Common myeloid progenitor, CD34-positive (primary cell): ENCODE measurements at regions not wholly inside any gene's neighbourhood (a gene's known extent, or its start where the extent isn't known, plus 50 kb on each side); places are given as distances from the start of the nearest gene placed in this dataset.

Source experiments
- CTCF ChIA-PET: fragments of 350-600 bp; sonication (Branson Sonifier 250); formaldehyde crosslinking; loops from one replicate; lab custom pipeline; 2021; ENCODE audit warnings: antibody characterized with exemption; lab: Charles Lee
- POLR2A ChIA-PET: fragments of 350-600 bp; sonication (Branson Sonifier 250); formaldehyde crosslinking; loops from one replicate; lab custom pipeline; 2021; ENCODE audit warnings: antibody characterized with exemption; lab: Charles Lee
- DNase-seq, 3 donors: peaks; one replicate each; pipeline versions ENCODE4 v3.0.0 to v3.0.0-alpha.2; 2013
- H3K27ac ChIP-seq, 2 experiments: 1 replicate in 1 of 2; 2 replicates in 1 of 2; pipeline ENCODE4 v1.7.0; 2013; ENCODE audit warnings: inconsistent platforms in 2 of 2, low read length in 2 of 2, mild to moderate bottlenecking in 2 of 2, low read depth in 1 of 2, moderate library complexity in 1 of 2; ENCODE audit not compliant: severe bottlenecking in 2 of 2, insufficient read depth in 1 of 2, poor library complexity in 1 of 2
- H3K27me3 ChIP-seq, 5 experiments: replicated peaks in 2 of 5; 1 replicate in 3 of 5; 2 replicates in 2 of 5; pipeline versions ENCODE4 v1.6.1 to v1.7.0; 2013; ENCODE audit warnings: low read length in 4 of 5, mild to moderate bottlenecking in 2 of 5, moderate library complexity in 2 of 5, inconsistent platforms in 1 of 5; ENCODE audit not compliant: insufficient read depth in 5 of 5, control insufficient read depth in 4 of 5
- H3K36me3 ChIP-seq, 4 experiments: 1 replicate in 2 of 4; 2 replicates in 2 of 4; pipeline versions ENCODE4 v1.6.1 to v1.7.0; 2013; ENCODE audit warnings: low read length in 3 of 4, control low read depth in 1 of 4, mild to moderate bottlenecking in 1 of 4; ENCODE audit not compliant: control insufficient read depth in 4 of 4, insufficient read depth in 4 of 4
- H3K4me1 ChIP-seq, 4 experiments: 1 replicate in 3 of 4; 2 replicates in 1 of 4; pipeline versions ENCODE4 v1.6.1 to v1.7.1; 2013; ENCODE audit warnings: low read length in 3 of 4, mild to moderate bottlenecking in 3 of 4, control low read depth in 1 of 4, inconsistent platforms in 1 of 4, moderate library complexity in 1 of 4; ENCODE audit not compliant: control insufficient read depth in 4 of 4, insufficient read depth in 4 of 4; ENCODE audit errors: control extremely low read depth in 1 of 4
- H3K4me3 ChIP-seq, 7 experiments: 1 replicate in 4 of 7; 2 replicates in 3 of 7; pipeline versions ENCODE4 v1.5.1 to v1.7.0; 2013; ENCODE audit warnings: mild to moderate bottlenecking in 7 of 7, low read length in 6 of 7, moderate library complexity in 6 of 7, inconsistent platforms in 2 of 7, low read depth in 2 of 7, control low read depth in 1 of 7; ENCODE audit not compliant: insufficient read depth in 4 of 7, control insufficient read depth in 1 of 7; ENCODE audit errors: extremely low read depth in 1 of 7
- H3K9me3 ChIP-seq, 5 experiments: 1 replicate in 4 of 5; 2 replicates in 1 of 5; pipeline versions ENCODE4 v1.6.1 to v1.7.1; 2013; ENCODE audit warnings: low read length in 4 of 5, mild to moderate bottlenecking in 2 of 5, inconsistent platforms in 1 of 5, low read depth in 1 of 5, moderate library complexity in 1 of 5; ENCODE audit not compliant: control insufficient read depth in 4 of 5, insufficient read depth in 2 of 5; ENCODE audit errors: control extremely low read depth in 1 of 5
- WGBS: methylation state at CpG from one replicate; pipeline ENCODE4 v1.1.5; 2013; ENCODE audit not compliant: insufficient coverage; 5-methylcytosine and 5-hydroxymethylcytosine counted together

- CTCF ChIA-PET: interaction anchor here (0.9 kb wide), 1 partner anchor 44 kb away, joined by 3 read pairs; no protein-coding TSS in a partner anchor
- peak; percentile 27 to 73 (median 71) for DNase-seq
- H3K4me1 ChIP-seq: peaks cover 0 to 38% (median 17%) of the 10 kb centered on the region in 4 experiments
- no peak overlapping the region for H3K4me3 ChIP-seq
- no peaks in the 10 kb centered on the region for H3K9me3 ChIP-seq
- POLR2A ChIA-PET: no interaction called here
- no peaks in the 10 kb centered on the region for H3K36me3 ChIP-seq
- no peak overlapping the region for H3K27ac ChIP-seq
- H3K27me3 ChIP-seq: no peaks in the 10 kb centered on the region
Observed at GRCh38 chr4:67204441-67204840, 340.9 kb downstream of the CENPC start.

DNA sequence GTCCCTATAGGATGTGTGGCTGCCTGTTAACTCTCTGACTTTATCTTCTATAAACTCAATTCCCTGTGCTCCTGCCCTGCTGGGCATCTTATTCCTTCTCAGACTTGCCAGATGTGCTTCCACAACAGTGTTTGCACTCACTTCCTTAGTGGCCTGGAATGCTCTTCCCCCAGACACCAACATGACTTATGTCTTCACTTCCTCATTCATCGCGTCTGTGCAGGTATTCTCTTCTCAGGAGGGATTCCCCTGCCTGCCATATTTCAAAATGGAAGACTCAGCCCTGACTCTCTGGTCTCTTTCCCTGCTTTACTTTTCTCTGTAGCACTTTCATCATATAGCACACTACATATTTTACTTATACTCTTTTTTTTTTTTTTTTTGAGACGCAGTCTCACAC is 344.0 kb downstream of the CENPC start:
- Histone ChIP-seq H3K27ac (no peak overlapping the region), H3K9me3 (no peaks in the 10 kb centered on the region), H3K4me3 (no peak overlapping the region), H3K36me3 (no peaks in the 10 kb centered on the region), H3K4me1 (peaks cover 0 to 38% (median 17%) of the 10 kb centered on the region in 4 experiments), H3K27me3 (no peaks in the 10 kb centered on the region)
- ChIA-PET POLR2A (no interaction called here), CTCF (no interaction called here)
- DNase-seq: peak in 2 of 3 donors; percentile 36 to 37
- WGBS: 0% methylated on average over 2 of the region's 3 CpGs

DNA sequence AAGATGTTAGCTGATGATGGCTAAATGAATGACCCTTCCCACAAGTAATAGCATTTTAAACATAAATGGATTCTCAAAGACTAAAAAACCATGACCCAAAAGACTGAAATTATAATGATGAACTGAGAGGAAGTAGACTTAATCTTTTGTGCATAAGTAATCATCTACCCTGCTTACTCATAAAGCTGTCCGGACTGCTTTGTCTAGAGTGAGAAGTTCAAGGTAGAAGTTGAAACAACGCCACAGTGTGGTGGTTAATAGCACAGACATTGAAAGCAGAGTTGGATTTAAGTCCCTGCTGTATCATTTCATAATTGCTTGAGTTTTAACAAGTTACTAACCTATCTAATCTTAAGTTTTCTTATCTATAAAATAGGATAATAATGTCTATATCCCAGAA is 346.6 kb downstream of the CENPC start:
- ChIA-PET CTCF (no interaction called here), POLR2A (no interaction called here)
- Histone ChIP-seq H3K36me3 (no peaks in the 10 kb centered on the region), H3K9me3 (no peaks in the 10 kb centered on the region), H3K4me1 (peaks cover 0 to 21% (median 7%) of the 10 kb centered on the region in 4 experiments), H3K27me3 (no peaks in the 10 kb centered on the region), H3K4me3 (no peak overlapping the region), H3K27ac (no peak overlapping the region)
- WGBS: 57% methylated on average over 1 of the region's 2 CpGs
- DNase-seq: peak; percentile 11 to 64 (median 52)

GRCh38 chr4:67167849-67168248 is 377.5 kb downstream of the CENPC start:
- POLR2A ChIA-PET: no interaction called here
- Histone ChIP-seq H3K27ac (no peak overlapping the region), H3K4me3 (no peak overlapping the region), H3K4me1 (no peaks in the 10 kb centered on the region), H3K27me3 (no peaks in the 10 kb centered on the region), H3K9me3 (no peaks in the 10 kb centered on the region), H3K36me3 (no peaks in the 10 kb centered on the region)
- CTCF ChIA-PET: no interaction called here
- WGBS: 78% methylated on average over 2 of the region's 3 CpGs
- no peak for DNase-seq

GRCh38 chr4:67162690-67163089 is 382.6 kb downstream of the CENPC start:
- no peaks in the 10 kb centered on the region for H3K27me3 ChIP-seq
- POLR2A ChIA-PET: no interaction called here
- H3K27ac ChIP-seq: no peak overlapping the region
- H3K4me3 ChIP-seq: no peak overlapping the region
- CTCF ChIA-PET: no interaction called here
- DNase-seq: no peak
- H3K9me3 ChIP-seq: no peaks in the 10 kb centered on the region
- no CpG with 5 or more reads among the region's 2 CpGs for WGBS
- H3K36me3 ChIP-seq: no peaks in the 10 kb centered on the region
- H3K4me1 ChIP-seq: peaks cover 0 to 3% (median under 1%) of the 10 kb centered on the region in 4 experiments

DNA sequence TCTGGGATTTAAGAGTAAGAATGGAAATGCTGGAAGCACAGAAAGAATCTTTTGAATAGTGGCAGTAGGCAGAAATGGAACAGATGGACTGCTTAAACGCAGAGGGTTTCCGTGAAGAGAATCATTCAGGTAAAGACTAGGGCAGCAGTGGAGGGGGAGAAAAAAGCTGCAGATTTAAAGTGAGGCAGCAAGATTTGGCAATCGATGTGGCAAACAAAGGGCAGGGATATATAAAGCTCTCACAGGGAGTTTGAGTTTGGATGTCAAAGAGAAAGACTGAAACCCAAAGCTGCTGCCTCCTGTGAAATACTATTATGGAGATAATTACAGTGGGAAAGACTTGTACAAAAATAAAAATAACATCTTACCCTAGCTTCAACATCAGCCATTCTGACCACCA is 384.0 kb downstream of the CENPC start:
- Histone ChIP-seq H3K27me3 (no peaks in the 10 kb centered on the region), H3K36me3 (no peaks in the 10 kb centered on the region), H3K4me1 (peaks cover 0 to 3% (median under 1%) of the 10 kb centered on the region in 4 experiments), H3K27ac (no peak overlapping the region), H3K9me3 (no peaks in the 10 kb centered on the region), H3K4me3 (no peak overlapping the region)
- CTCF ChIA-PET: no interaction called here
- no peak for DNase-seq
- 92% methylated on average over 3 of the region's 3 CpGs for WGBS
- POLR2A ChIA-PET: no interaction called here

DNA sequence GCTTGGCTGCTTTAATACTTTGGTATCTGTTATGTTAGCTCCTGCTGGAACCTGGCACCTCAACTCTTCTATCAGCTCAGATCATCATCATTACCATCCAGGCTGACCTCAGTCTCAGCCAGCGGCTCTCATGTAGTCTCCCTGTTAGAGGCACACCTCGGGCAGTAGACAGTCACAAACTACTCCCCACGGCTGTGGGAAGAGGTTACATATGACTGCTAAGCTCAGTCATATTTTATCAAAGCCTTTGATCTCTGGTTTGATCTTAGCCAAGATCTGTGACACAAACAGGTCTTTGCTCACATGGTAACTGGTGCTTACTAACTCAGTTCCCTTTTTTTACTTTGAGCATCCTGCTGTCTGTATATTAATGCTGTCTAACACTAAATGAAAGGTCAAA is 384.9 kb downstream of the CENPC start:
- ChIA-PET POLR2A (interaction anchor here (0.6 kb wide), 1 partner anchor 14 kb away, joined by 3 read pairs; no protein-coding TSS in a partner anchor), CTCF (interaction anchor here (0.7 kb wide), 1 partner anchor 44 kb away, joined by 3 read pairs; no protein-coding TSS in a partner anchor)
- 0% methylated on average over 1 of the region's 3 CpGs for WGBS
- peak in 2 of 3 donors; percentile 12 to 54 for DNase-seq
- Histone ChIP-seq H3K9me3 (no peaks in the 10 kb centered on the region), H3K4me1 (peaks cover 0 to 3% (median under 1%) of the 10 kb centered on the region in 4 experiments), H3K36me3 (no peaks in the 10 kb centered on the region), H3K27ac (no peak overlapping the region), H3K4me3 (no peak overlapping the region), H3K27me3 (no peaks in the 10 kb centered on the region)
